KBM-7 (cell line): ENCODE measurements at regions not wholly inside any gene's neighbourhood (a gene's known extent, or its start where the extent isn't known, plus 50 kb on each side); places are given as distances from the start of the nearest gene placed in this dataset.

ENCODE experiments used
- DNase-seq: peaks from one replicate; pipeline ENCODE4 v3.0.0-alpha.2; 2015
- in situ Hi-C: fragments of 300-500 bp; cut with MboI; formaldehyde crosslinking; loops from 2 replicates; pipeline ENCODE4 v1.14.3; 2020; ENCODE audit warnings: low sequenced_read_pairs, low pct_unique_long_range_greater_than_20kb, mixed read lengths

DNA sequence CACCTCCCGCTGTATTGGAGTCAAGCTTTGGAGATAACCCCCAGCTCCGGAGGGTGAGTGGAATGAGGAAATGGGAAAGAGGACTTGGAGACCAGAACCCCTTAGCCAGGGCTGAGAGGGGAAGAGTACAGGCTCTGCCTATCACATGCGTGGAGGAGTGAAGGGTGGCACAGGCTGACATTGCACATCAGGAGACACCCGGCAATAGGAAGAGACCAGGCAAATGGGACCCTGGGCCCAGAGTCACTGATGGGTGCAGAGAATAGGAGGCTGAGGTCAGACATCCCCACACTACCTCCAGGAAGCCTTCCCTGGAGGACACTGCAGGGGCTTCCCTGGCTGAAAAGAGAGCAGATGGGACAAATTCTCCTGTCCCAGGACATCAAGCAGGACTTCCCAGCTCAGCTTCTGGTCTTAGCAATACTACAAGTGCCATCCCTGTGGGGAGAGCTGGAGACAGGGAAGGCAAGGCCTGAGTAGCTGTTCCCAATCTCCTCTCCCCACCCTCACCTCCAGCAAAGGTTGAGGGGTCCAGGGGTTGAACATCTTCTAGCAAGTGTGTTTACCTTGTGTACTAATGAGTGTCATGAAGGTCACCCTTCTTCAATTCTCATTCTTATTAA is 160.7 kb downstream of the BUD13 start:
- no peak for DNase-seq
- in situ Hi-C loops, result no loop called here

DNA sequence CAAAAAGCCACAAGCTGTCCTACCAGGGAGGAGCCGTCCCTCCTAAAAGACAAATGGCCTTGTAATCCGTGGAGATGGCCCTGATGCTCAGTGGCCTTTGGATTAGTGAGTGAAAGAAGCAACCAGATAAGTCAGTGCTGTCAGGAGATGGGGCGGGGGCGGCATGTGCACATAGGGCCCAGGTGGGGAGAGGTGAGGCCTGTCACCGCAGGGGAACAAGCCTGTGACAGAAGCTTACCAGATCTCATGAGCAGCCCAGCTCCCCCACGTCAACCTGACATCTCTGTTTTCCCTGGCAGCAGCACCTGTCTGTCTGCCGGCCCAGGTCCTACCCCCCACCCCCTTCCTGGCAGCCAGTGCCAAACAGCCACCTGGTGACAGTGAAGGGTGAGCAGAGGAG is 162.6 kb downstream of the BUD13 start:
- in situ Hi-C loops, result no loop called here

DNA sequence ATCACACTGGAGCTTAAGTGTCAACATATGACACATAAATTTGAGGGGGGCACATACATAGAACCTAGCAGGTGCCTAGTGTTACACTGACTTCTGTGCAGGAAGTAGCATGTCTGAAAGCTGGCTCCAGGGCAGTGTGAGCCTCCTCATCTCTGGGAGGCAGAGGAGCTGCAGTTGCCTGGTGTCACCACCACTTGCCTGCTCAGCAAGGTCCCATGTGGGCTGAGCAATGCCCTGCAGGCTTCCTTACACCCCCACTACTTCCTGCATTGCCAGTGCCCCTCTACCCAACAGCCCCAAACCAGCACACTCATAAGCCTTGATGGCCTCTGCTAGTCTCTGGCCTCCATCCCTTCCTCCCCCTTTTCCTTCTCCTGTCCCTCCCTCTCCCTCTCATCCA is 165.8 kb downstream of the BUD13 start:
- in situ Hi-C loops, result no loop called here
- no peak for DNase-seq

More for the DNA sequence above, 162.6 kb downstream of the BUD13 start:
- no peak for DNase-seq

DNA sequence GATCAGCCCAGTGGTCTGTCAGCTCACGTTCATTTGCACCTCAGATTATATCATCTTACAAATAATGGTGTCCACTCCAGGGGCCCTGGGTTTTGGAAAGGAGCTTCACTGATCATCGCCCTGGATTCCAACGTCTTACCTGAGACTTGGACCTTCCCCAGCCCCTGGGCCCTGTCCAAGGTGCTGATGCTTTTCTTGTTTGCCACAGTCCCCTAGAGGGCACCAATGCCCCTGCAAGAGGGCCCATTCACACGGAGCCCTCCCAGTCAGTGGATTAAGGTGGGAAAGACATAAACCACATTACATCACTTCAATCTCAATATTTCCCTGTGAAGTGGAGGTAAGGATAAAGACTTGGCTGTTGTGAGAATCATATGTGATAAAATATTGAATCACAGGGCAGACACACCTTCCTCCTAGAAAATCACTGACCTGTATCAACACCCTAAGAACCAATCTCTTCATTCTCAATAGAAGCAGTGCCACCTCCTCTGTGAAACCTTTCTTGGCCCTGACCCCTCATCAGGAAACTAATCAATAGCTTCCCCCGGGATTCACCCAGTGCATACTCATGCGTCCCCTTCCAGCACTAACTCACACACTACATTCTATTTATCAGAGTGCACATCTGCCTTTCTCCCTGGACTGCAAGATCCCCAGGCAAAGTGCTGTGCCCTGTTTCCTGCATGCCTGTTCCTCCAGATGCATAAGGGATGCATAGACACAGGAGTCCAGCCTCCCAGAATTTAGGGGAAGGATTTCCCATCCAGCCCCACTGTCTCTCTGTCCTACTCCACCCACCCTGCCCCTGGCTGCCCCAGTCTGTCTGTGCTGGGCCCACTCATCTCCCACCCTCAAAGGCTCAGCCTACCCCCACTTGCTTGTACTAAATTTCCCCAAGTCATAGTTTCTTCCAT is 167.0 kb downstream of the BUD13 start:
- DNase-seq, result peak; percentile 62
- in situ Hi-C loops, result no loop called here

DNA sequence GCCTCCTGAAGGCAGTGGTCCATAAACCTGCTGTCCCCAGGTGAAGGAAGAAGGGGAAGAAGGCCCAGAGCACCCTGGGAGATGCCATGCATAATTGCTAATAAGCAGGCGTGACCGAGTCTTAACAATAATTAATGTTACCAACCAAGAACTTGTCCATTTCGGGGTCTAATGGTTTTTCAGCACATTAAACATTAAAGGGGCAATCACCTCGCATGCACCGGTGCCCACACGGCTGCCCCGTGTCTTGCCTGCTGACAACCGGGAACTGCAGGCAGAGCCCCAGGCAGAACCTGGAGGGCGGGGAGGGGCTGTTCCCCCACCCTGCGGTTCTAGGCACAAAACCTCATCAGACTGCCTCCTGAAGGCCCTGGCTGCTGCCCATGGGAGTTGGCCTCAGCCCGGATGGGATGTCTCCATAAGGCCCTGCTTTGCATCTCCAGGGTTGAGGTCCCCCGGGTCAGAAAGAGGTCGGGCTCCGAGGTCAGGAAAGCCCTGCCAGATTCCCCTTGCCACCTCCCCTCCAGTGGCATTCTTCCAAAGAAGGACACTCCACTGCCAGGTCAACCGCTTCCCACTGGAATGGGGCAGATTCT is 169.0 kb downstream of the BUD13 start:
- no peak for DNase-seq
- in situ Hi-C loops, result no loop called here

DNA sequence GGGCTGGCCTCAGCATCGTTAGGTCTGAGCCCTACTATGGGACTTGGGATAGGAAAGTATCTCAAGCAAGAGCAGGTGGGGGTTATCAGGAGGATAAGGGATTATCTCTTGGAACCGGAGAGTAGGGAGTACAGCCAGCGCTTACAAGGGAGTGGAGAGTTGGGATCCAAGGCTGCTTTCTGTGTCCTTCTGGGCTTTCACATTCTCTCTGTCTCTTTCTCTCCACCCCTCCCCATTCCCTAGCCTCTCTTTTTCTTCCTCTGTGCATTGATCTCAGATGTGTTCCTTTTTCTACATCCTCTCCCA is 170.2 kb downstream of the BUD13 start:
- in situ Hi-C loops, result no loop called here
- no peak for DNase-seq

DNA sequence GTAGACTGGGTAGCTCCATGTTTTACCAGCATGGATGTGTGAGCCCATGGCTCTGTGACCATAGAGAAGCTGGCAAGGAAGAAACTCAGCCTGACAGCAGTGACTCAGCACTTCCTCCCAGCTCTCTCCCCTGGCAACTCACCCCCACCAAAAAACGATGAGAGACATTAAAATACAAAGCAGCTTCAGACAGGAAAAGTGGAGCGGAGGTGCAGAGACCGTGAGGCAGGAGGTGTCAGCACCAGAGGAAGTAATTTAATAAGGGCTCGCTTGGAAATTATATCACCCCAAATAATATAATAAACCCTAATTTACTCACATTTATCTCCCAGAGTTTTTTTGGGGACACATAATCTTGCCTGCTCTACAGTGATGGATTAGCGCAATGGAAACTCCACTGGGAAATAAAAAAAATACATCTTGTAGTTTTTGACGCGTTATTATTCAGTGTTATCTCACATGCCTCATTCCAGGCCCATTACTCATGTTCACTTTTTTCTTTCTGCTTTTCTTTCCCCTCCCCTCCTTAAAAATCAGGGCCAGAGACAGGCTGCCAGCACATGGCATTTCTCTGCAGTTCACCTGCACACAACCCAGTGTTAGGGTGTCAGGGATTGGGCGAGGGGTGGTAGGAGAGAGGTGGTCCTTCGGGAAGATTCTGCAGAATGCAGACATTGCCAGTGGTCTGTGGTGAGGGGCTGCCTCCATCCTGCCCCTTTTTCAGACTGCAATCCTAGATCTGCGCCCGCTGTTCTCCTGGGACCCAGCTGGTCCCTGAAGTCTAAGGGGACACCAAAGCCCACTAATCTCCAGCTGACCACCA is 170.8 kb downstream of the BUD13 start:
- DNase-seq, result peak; percentile 21
- in situ Hi-C loops, result no loop called here

DNA sequence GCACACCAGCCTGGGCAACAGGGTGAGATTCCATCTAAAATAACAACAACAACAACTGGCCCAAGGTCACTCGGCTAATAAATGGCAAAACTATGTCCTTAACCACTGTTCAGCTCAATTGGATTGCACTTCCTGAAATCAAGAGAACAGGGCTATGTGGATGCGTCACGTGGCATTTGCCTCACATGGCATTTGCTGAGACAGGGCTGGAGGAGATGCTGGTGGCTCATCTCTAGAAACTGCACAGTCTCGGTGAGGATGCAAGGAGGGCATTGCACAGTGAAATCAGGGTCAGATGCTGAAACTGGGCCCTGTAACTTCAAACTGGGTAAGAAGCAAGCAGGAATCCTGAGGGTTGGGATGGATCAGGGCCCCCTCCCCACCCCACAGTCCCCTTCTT is 171.9 kb downstream of the BUD13 start:
- in situ Hi-C loops, result no loop called here
- DNase-seq, result no peak

DNA sequence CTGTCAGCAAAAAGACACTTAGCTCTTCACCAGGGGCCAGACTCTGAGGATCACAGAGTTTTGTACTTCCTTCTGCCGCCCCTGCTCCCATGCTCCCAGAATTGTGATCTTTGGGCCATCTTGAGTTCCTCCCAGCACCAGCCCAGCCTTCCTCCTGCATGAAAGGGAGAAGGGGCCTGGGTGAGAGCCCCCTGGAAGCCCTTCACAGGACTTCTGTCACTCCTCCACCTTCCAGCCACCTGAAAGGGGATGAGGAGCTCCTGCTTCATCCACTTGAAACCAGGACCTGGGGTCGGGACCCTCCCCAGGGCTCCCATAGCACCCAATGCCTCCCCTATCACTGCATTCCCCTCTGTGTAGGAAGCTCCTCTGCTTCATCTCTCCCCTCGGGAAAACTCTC is 174.2 kb downstream of the BUD13 start:
- in situ Hi-C loops, result no loop called here
- no peak for DNase-seq

DNA sequence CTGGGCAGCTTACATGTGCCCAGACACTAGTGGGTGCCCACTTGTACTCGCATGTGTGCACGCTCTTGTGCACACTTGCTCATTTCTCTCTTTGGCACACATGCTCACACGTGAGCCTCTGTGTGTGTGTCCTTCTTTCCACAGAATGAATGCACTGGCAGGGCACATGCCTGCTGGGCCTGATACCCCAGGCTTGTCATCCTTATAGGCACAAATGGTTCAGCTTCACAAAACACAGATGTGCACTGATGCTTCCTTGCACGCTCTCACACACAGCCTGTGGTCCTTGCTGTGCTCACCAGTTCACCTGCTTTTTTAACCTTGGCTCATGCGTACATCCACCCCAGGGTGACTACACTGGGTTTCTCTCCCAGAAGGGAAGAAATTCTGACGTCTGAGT is 174.8 kb downstream of the BUD13 start:
- in situ Hi-C loops, result no loop called here
- no peak for DNase-seq

DNA sequence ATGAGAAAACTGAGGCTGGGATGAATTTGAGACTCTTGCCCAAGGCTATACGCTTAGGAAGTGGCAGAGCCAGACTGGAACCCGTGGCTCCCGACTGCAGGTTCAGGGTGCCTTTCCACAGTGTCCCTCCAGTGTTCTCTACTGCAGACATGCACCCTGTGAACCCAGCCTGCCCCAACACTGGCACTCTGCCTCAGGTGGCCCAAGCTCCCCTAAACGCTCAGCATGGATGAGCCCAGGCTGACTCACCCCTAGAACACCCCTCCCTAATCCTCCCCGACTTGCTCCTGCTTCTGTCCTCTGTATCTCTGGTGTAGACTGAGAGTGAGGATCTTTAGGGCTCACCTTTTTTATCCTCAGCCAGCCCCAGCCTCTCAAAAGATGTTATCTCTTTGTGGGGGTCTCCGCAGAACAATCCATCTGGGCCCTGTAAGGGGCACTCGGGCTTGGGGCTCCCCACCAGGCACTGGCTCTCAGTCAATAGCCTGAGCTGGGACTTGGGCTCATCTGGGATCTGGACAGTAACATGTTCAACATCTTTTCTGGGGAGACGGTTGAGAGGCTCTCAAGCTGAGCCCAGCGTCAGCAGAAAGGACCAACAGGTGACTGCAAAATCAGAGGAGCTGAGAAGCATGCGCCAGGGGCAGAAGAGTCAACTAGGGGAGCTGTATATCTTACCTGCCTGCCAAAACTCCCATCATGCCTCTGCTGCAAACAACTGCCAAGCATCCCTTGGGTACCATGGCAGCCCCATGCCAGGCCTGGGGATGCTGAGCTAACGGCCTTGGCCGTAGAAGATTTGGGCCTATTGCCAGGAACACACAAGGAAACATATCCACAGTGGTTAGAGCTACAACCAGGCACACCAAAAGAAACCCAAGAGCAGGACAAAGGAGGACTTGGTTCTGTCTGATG is 176.2 kb downstream of the BUD13 start:
- DNase-seq, result no peak
- in situ Hi-C loops, result no loop called here

DNA sequence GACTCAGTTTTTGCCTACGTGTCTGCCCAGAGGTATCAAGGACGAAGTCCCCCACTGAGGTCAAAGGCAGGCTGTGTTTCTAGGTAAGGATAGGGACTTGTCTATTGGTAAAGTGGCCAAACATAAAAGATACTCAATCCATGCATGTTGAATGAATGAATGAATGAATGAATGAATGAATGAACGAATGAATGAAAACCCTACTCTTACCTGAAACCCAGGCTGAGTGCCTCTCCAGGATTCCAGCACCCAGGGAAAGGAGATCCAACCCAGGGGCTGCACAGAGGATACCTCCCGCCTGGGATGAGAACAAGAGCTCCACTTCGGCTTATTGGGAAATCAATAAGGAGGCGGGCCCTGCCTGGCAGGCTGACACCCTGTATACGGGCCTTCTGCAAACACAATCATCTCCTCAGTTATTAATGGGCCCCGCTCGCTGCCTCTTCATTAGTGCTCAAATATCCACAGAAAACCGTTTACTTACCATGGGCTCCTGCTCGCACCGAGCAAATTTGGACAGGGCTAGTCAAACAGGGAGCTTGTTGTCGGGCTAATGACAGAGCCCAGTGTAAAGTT is 177.4 kb downstream of the BUD13 start:
- DNase-seq, result no peak
- in situ Hi-C loops, result no loop called here

DNA sequence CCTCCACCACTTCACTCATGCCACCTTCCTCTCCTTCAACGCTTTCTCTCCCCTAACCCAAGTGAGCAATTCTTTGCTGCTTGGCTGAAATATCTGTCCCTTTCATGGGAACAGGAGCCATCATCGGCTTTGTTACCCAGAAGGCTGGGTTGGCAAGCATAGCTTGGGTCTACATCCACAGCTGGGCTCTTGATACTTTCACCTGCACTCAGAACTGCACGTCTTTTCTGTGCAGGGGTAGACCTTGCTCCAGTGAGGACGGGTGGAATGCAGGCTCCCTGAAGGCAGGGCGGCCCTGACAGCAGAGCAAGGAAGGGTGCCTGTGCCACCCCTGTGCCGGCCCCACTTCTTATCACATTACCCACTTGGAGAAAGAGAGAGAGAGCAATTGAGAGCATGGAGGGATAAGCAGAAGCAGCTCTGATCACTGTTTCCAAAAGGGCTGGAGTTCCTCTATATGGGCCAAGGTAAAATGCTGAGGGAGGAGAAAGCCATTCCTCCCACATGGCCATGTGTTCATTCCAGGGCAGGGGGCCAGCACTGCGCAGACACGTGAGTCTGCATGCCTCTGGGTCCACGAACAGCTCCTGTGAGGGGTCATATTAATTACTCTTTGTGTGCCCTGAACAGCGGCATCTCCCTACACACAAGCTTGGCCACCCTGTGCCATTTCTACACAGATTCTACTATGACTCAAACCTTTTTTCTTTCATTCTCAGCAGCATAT is 181.8 kb downstream of the BUD13 start:
- in situ Hi-C loops, result no loop called here
- DNase-seq, result no peak

DNA sequence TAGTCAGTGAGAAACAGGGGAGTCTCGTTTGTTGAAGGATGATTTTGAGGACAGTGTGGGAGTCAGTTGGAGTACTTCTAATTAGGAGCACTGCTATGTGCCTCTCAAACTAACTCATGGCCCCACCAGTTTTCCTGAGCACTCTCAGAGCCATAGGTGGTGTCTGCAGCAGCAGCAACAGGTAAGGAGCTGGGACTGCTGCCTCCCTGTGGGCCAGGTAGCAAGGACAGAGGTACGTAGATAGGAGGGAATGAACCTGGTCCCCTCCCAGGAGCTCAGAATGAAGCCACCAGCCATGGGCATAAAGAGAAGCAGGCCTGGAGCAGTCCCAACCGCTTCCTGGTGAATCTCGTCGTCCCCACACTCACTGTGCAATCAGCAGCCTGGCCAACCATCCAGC is 183.4 kb downstream of the BUD13 start:
- no peak for DNase-seq
- in situ Hi-C loops, result no loop called here

DNA sequence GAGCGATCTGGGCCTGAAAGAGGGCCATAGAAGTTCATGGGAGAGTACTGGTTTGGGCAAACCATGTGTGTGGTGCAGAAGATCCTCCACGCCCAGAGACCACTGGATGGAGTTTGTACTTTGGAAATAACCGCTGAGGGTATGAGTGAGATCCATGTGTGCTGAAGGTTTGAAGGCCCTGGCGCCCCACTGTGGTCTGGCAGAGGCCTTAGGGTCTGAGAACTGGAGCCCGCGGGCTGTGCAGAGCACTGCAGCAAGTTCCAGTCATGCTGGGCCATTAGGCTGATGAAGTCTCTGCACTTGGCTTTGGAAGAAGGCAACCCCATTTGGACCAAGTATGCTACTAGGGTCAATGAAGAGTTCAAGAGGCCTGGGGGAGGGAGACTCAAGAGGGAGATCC is 186.4 kb downstream of the BUD13 start:
- DNase-seq, result no peak
- in situ Hi-C loops, result no loop called here

DNA sequence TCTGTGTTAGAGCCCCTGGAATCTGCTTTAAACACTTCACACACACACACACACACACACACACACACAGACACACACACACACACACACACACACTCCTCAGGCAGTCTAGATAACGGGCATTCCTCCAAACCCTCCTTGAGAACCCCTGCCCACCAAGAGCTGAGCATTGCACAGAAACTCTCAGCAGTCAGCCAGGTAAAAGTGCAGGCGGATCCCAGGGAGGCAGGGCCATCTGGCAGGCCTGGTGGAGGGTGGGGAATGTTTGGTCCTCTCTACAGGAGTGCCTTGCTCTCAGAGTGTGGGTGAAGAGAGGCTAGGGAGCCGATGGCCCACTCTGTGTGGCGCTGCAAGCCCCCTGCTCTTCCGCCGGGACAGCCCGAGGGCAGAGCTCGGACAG is 190.2 kb downstream of the BUD13 start:
- DNase-seq, result no peak
- in situ Hi-C loops, result no loop called here

DNA sequence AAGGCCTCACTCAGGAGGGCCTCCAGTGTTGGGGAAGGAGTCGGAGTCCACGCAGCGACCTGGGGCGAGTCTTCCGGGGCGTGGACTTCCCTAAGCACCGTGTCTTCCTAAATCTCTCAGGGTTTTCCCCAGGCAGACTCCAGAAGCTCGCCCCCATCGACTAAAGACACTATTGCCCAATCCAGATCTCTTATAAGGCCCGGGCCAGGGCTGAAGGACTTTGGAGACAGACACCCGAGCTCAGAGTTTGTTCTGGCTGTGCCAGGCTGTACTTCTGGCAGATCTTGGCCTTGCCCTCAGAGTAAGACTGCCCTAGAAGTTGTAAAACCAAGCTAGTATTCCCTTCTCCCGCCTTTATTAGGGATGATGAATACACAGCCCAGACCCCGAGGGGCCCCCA is 191.4 kb downstream of the BUD13 start:
- in situ Hi-C loops, result no loop called here
- no peak for DNase-seq

DNA sequence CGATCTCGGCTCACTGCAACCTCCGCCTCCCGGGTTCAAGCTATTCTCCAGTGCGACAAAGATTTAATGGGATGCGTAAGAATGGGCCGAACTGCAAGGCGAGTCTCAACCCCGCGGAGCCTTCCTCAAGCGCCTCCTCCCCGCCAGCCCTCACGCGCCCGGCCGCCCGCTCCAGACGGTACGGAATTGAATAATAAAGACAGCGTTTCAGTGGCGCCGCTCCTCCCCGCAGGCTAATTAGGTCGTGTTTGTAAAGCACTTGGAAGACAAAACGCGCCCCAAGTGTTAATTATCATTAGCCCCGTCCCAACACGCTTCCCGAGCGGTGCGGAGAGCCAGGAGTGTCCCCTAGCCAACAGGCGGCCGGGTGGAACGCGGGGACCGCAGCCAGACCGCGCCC is 192.0 kb downstream of the BUD13 start:
- in situ Hi-C loops, result no loop called here
- no peak for DNase-seq
